H9 (cell line): ENCODE measurements at regions not wholly inside any gene's neighbourhood (a gene's known extent, or its start where the extent isn't known, plus 50 kb on each side); places are given as distances from the start of the nearest gene placed in this dataset.

Source experiments
- DNase-seq: peaks from one replicate; pipeline ENCODE4 v3.0.0-alpha.2; 2017
- H2AFZ ChIP-seq: one replicate; pipeline ENCODE4 v1.6.1; 2013; ENCODE audit warnings: mild to moderate bottlenecking, low read length, control low read depth, moderate library complexity
- H2AK5ac ChIP-seq: 2 replicates; pipeline ENCODE4 v1.6.1; 2013; ENCODE audit warnings: low read length, control low read depth, mixed read lengths; ENCODE audit not compliant: insufficient read length
- H2BK120ac ChIP-seq: one replicate; pipeline ENCODE4 v1.6.1; 2013; ENCODE audit warnings: low read depth, mild to moderate bottlenecking, low read length, control low read depth, inconsistent platforms; ENCODE audit not compliant: poor library complexity, severe bottlenecking
- H2BK12ac ChIP-seq: 2 replicates; pipeline ENCODE4 v1.6.1; 2013; ENCODE audit warnings: low read length, control low read depth, mixed read lengths, low read depth; ENCODE audit not compliant: insufficient read length
- H2BK15ac ChIP-seq: 2 replicates; pipeline ENCODE4 v1.6.1; 2013; ENCODE audit warnings: low read depth, low read length, control low read depth
- H2BK20ac ChIP-seq: one replicate; pipeline ENCODE4 v1.6.1; 2013; ENCODE audit warnings: low read depth, mild to moderate bottlenecking, low read length, control low read depth, inconsistent platforms; ENCODE audit not compliant: poor library complexity, severe bottlenecking
- H2BK5ac ChIP-seq: 2 replicates; pipeline ENCODE4 v1.6.1; 2013; ENCODE audit warnings: low read length, control low read depth, mixed read lengths; ENCODE audit not compliant: insufficient read length
- H3K14ac ChIP-seq: 2 replicates; pipeline ENCODE4 v1.6.1; 2013; ENCODE audit warnings: low read length, control low read depth; ENCODE audit not compliant: insufficient read depth
- H3K18ac ChIP-seq: 2 replicates; pipeline ENCODE4 v1.6.1; 2013; ENCODE audit warnings: low read depth, mild to moderate bottlenecking, mixed read lengths, low read length, control low read depth; ENCODE audit not compliant: insufficient read length
- H3K23ac ChIP-seq: 2 replicates; pipeline ENCODE4 v1.6.1; 2013; ENCODE audit warnings: low read length, control low read depth, mixed read lengths, low read depth; ENCODE audit not compliant: insufficient read length
- H3K23me2 ChIP-seq: 2 replicates; pipeline ENCODE4 v1.6.1; 2013; ENCODE audit warnings: low read depth, mild to moderate bottlenecking, mixed read lengths, low read length, control low read depth; ENCODE audit not compliant: insufficient read length, poor library complexity, severe bottlenecking
- H3K27ac ChIP-seq: 2 replicates; pipeline ENCODE4 v1.5.1; 2013; ENCODE audit warnings: low read length, control low read depth, mixed read lengths, low read depth; ENCODE audit not compliant: insufficient read length
- H3K27me3 ChIP-seq: 2 replicates; pipeline ENCODE4 v1.6.1; 2013; ENCODE audit warnings: low read length, control low read depth, inconsistent platforms; ENCODE audit not compliant: insufficient read depth
- H3K4ac ChIP-seq: 2 replicates; pipeline ENCODE4 v1.6.1; 2013; ENCODE audit warnings: low read depth, mild to moderate bottlenecking, control low read depth, inconsistent platforms, low read length, moderate library complexity
- H3K4me1 ChIP-seq: 2 replicates; pipeline ENCODE4 v1.6.1; 2013; ENCODE audit warnings: low read length, control low read depth, inconsistent platforms; ENCODE audit not compliant: insufficient read depth
- H3K4me2 ChIP-seq: 2 replicates; pipeline ENCODE4 v1.6.1; 2013; ENCODE audit warnings: low read length, control low read depth, mixed read lengths; ENCODE audit not compliant: insufficient read length, insufficient read depth
- H3K56ac ChIP-seq: 2 replicates; pipeline ENCODE4 v1.6.1; 2013; ENCODE audit warnings: low read depth, mild to moderate bottlenecking, mixed read lengths, low read length, control low read depth; ENCODE audit not compliant: insufficient read length
- H3K79me1 ChIP-seq: 2 replicates; pipeline ENCODE4 v1.6.1; 2013; ENCODE audit warnings: low read depth, mild to moderate bottlenecking, moderate library complexity, low read length, control low read depth, inconsistent platforms; ENCODE audit not compliant: insufficient read depth, poor library complexity, severe bottlenecking
- H3K79me2 ChIP-seq: 2 replicates; pipeline ENCODE4 v1.6.1; 2013; ENCODE audit warnings: low read length, control low read depth, inconsistent platforms; ENCODE audit not compliant: insufficient read depth
- H3K9ac ChIP-seq: 2 replicates; pipeline ENCODE4 v1.6.1; 2013; ENCODE audit warnings: low read length, control low read depth, mixed read lengths; ENCODE audit not compliant: insufficient read length; ENCODE audit errors: extremely low read depth
- H3K9me3 ChIP-seq: one replicate; pipeline ENCODE4 v1.6.1; 2013; ENCODE audit warnings: low read depth, low read length, inconsistent platforms; ENCODE audit not compliant: control insufficient read depth
- H3T11ph ChIP-seq: one replicate; pipeline ENCODE4 v1.6.1; 2013; ENCODE audit warnings: mild to moderate bottlenecking, low read length, control low read depth, inconsistent platforms
- H4K20me1 ChIP-seq: one replicate; pipeline ENCODE4 v1.6.1; 2013; ENCODE audit not compliant: control insufficient read depth, insufficient read length, insufficient read depth
- H4K5ac ChIP-seq: 2 replicates; pipeline ENCODE4 v1.6.1; 2013; ENCODE audit warnings: low read depth, mild to moderate bottlenecking, mixed read lengths, low read length, control low read depth; ENCODE audit not compliant: insufficient read length
- H4K8ac ChIP-seq: replicated peaks from 2 replicates; pipeline ENCODE4 v1.6.1; 2013; ENCODE audit warnings: low read length, control low read depth, mixed read lengths, low read depth; ENCODE audit not compliant: insufficient read length
- H4K91ac ChIP-seq: 2 replicates; pipeline ENCODE4 v1.6.1; 2013; ENCODE audit warnings: low read depth, mild to moderate bottlenecking, moderate library complexity, mixed read lengths, low read length, control low read depth; ENCODE audit not compliant: insufficient read length
- H3K27ac Mint-ChIP-seq, 3 experiments: 2 replicates in 2 of 3; 3 replicates in 1 of 3; pipeline ENCODE4 v1.8.0; 2020 to 2021; ENCODE audit warnings: mixed read lengths in 3 of 3, mild to moderate bottlenecking in 1 of 3, moderate library complexity in 1 of 3
- H3K27me3 Mint-ChIP-seq: 2 replicates; pipeline ENCODE4 v1.8.0; 2021; ENCODE audit warnings: low read depth, mild to moderate bottlenecking, moderate library complexity, mixed read lengths
- H3K36me3 Mint-ChIP-seq, 3 experiments: 2 replicates in 2 of 3; 3 replicates in 1 of 3; pipeline ENCODE4 v1.8.0; 2020 to 2021; ENCODE audit warnings: low read depth in 3 of 3, mixed read lengths in 3 of 3; ENCODE audit not compliant: insufficient read depth in 1 of 3
- H3K4me1 Mint-ChIP-seq, 2 experiments: 2 replicates each; pipeline ENCODE4 v1.8.0; 2020; ENCODE audit warnings: mixed read lengths in 2 of 2
- H3K4me3 Mint-ChIP-seq, 2 experiments: 2 replicates in 1 of 2; 3 replicates in 1 of 2; pipeline ENCODE4 v1.8.0; 2020 to 2021; ENCODE audit warnings: mild to moderate bottlenecking in 2 of 2, mixed read lengths in 2 of 2, moderate library complexity in 1 of 2
- H3K9me3 Mint-ChIP-seq, 2 experiments: 2 replicates in 1 of 2; 3 replicates in 1 of 2; pipeline ENCODE4 v1.8.0; 2020; ENCODE audit warnings: mild to moderate bottlenecking in 2 of 2, mixed read lengths in 2 of 2, moderate library complexity in 1 of 2
- CTCF ChIP-seq: fragments of 200-600 bp; sonication (generic); conservative IDR thresholded peaks from 3 replicates; pipeline ENCODE4 v1.8.0; 2021; ENCODE audit warnings: antibody characterized with exemption, mild to moderate bottlenecking
- WGBS: extraction: QIAGEN DNeasy Blood & Tissue Kit; methylation state at CpG from one replicate; pipeline ENCODE4 v1.1.7; 2013; ENCODE audit warnings: missing lambda C conversion rate, low lambda C conversion rate, mixed read lengths; ENCODE audit not compliant: insufficient read length; ENCODE audit errors: extremely low coverage; 5-methylcytosine and 5-hydroxymethylcytosine counted together

DNA sequence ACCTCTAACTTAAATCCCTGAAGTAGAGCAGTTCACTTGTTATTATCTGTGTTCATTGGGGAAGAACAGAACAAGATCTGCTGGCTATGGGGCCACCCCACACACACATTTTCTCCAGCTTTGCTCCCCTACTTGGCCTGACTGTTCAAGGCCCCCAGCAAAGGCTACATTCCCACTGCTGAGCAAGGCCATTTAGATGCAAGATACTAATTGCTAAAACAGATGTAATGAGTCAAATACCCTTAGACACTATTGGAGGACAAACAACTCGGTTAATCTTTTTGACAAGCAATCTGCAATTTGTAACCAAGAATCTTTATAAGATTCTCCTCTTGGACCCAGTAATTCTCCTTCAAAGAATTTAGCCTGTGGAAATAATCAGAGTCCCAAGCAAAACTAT lies 67.7 kb downstream of the NAV1 start:
- TF ChIP-seq CTCF = no peak
- Histone ChIP-seq H2BK20ac (no peak overlapping the region), H4K5ac (no peak overlapping the region), H3K27ac (no peak overlapping the region), H2BK5ac (no peak overlapping the region), H3K9me3 (no peaks in the 10 kb centered on the region), H3K9ac (no peak overlapping the region), H3K79me2 (no peaks in the 10 kb centered on the region), H3K79me1 (no peaks in the 10 kb centered on the region), H3K27me3 (no peaks in the 10 kb centered on the region), H3K18ac (no peak overlapping the region), H3K23ac (no peak overlapping the region), H3K56ac (no peak overlapping the region), H4K8ac (no peak overlapping the region), H3K4me1 (no peaks in the 10 kb centered on the region), H3K4me2 (no peak overlapping the region), H2BK120ac (no peak overlapping the region), H2AFZ (no peak overlapping the region), H2BK15ac (no peak overlapping the region), H4K91ac (no peak overlapping the region), H4K20me1 (no peaks in the 10 kb centered on the region), H3K4ac (no peak overlapping the region), H2AK5ac (no peak overlapping the region), H3K23me2 (no peaks in the 10 kb centered on the region), H3K14ac (no peak overlapping the region), H3T11ph (no peak overlapping the region), H2BK12ac (no peak overlapping the region)
- Mint-ChIP-seq H3K4me1 (peaks cover 4 to 14% of the 10 kb centered on the region in 2 experiments; a peak in 3 of 4 replicates), H3K9me3 (no peaks in the 10 kb centered on the region), H3K4me3 (no peak overlapping the region), H3K27ac (no peak overlapping the region), H3K27me3 (peaks cover 8% of the 10 kb centered on the region; the same call in 1 of the 2 replicates), H3K36me3 (no peaks in the 10 kb centered on the region)
- DNase-seq = no peak
- no CpG with 5 or more reads among the region's 1 CpG for WGBS
